GM21526 (cell line): ENCODE measurements at regions not wholly inside any gene's neighbourhood (a gene's known extent, or its start where the extent isn't known, plus 50 kb on each side); places are given as distances from the start of the nearest gene placed in this dataset.

Source experiments
- ATAC-seq: cut with Tn5 transposase; IDR thresholded peaks from one replicate; pipeline ENCODE4 v1.9.1; 2021; ENCODE audit warnings: moderate library complexity; ENCODE audit not compliant: unreplicated experiment, low FRiP score

DNA sequence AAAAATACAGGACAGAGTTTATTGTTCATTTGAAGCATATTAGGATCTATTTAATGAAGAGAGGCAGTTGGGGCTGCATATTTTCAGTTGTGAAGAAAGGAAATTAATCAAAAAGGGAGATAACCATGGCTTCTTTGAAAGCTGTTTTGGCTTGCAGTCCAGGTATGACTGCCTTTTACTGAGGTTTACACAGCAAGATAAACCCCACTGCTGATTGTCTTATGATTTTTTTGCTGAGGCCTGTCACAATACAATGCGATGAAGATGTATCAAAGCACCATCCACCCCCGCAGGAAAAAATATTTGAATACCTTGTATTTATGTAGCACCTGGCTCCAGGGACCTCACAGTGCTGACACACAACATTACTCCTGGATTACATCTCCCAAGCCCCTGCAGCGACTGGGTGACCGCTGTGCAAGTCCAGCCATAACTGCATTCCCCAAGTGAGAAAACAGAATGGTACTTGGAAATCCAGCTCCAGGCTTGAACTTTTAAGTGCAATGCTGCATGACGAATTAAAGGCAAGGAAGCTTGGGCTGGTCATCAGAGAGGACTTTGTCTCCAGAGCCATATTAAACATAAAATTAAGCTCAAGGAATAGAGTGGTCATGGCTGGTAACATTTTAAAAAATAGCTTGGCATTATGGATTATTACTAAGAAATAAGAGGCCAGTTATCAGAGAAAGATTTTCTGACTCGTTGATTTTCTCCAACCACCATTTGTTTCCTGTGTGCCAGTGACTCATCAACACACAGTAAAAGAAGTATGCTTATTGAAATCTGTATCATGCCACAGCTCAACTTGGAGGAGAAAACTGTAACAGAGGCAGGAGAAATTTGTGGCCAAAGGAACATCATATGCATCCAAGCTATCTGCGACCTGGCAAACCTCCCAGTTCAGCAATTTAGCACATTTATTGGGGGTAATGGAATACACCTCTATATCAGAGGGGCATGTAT lies 374.2 kb downstream of the MAN2A1 start:
- ATAC-seq = no peak

- ATAC-seq = no peak
Observed at GRCh38 chr5:110064603-110065268, 375.0 kb downstream of the MAN2A1 start.

DNA sequence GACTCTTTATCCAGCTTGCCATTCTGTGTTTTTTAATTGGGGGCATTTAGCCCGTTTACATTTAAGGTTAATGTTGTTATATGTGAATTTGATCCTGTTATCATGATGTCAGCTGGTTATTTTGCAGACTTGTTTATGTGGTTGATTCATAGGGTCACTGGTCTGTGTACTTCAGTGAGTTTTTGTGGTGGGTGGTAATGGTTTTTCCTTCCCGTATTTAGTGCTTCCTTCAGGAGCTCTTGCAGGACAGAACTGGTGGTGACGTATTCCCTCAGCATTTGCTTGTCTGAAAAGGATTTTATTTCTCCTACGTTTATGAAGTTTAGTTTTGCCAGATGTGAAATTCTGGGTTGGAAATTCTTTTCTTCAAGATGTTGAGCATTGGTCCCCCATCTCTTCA lies 381.1 kb downstream of the MAN2A1 start:
- no peak for ATAC-seq

- ATAC-seq = no peak
Observed at GRCh38 chr5:110072651-110073050, 382.9 kb downstream of the MAN2A1 start.

DNA sequence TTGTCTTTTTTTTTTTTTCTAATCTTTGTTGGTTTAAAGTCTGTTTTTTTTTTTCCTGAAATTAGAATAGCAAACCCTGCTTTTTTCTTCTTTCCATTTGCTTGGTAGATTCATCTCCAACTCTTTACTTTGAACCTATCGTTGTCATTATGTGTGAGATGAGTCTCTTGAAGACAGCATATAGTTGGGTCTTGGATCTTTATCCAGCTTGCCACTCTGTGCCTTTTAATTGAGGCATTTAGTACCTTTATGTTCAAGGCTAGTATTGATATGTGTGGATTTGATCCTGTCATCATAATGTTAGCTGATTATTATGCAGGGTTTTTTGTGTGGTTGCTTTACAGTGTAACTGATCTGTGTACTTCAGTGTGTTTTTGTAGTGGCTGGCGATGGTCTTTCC lies 383.8 kb downstream of the MAN2A1 start:
- no peak for ATAC-seq

DNA sequence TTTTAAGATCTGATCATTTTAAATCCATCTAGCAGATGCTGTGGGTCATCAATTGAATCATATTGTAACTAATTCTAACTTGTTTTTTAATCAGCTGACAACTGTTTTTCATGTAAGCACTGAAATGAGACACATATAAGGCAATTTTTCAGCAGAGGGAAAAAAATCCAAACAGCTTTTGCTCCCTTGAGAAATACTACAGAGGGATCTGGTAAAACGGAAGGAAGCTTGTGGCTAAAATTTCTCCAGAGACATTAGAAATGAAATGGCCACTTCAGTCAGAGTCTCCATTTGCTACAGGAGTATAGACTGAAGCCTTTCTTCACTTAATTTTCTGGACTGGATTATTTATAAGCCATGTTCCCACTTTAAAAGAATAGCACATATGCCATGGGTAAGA lies 385.9 kb downstream of the MAN2A1 start:
- ATAC-seq = no peak

DNA sequence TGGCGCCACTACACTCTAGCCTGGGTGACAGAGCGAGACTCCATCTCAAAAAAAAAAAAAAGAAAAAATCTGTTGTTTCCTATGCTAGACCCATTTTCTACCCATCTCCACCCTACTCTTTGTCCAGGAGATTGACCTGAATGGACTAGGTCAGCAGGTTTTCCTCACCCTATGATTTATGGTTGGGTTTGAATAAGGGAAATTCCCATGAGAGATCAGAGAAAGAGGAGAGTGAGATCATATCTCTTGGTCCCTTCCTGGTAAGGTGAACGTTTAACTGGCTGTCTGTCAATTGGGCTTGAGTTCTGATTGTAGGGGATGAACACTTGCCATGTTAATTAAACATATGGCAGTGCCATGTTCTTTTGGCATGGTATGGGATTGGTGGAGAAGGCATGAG lies 387.4 kb downstream of the MAN2A1 start:
- ATAC-seq = no peak

DNA sequence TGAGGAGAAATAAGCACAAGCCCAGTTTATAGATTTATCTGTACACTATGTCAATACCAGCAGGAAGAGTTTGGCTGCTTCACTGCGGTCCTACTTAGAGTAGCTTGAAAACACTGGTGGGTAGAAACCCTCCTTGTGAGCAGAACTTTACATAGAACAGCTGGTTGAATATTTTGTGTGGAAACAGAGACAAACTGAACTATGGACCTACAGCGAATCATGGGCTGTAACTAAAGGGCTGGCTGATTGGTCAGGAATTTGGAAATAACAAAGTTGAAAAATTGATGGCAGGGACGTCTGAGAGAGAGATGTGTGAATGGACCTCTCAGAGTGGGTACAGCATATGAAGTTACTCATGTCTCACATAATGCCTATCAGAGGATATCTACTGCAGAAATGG lies 392.5 kb downstream of the MAN2A1 start:
- no peak for ATAC-seq

DNA sequence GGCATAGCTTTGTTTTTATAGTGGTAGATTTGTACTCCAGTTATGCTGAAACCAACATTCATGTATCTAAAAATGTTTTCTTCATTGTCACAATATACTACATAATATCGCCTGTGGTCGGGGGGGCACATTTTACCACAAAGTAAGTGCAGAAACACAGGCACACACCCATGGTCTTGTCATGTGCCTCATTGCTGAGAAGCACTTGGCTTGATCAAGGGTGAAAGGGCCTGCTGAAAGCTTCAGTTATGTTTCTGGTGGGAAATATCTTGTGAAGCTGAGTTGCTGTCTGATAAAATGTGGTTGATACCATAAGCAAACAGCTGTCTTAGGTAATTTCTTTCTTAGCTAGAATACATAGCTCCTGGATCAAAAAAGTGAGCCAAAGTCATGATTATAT lies 393.1 kb downstream of the MAN2A1 start:
- ATAC-seq = no peak

GRCh38 chr5:110085826-110086225 lies 396.1 kb downstream of the MAN2A1 start:
- no peak for ATAC-seq

DNA sequence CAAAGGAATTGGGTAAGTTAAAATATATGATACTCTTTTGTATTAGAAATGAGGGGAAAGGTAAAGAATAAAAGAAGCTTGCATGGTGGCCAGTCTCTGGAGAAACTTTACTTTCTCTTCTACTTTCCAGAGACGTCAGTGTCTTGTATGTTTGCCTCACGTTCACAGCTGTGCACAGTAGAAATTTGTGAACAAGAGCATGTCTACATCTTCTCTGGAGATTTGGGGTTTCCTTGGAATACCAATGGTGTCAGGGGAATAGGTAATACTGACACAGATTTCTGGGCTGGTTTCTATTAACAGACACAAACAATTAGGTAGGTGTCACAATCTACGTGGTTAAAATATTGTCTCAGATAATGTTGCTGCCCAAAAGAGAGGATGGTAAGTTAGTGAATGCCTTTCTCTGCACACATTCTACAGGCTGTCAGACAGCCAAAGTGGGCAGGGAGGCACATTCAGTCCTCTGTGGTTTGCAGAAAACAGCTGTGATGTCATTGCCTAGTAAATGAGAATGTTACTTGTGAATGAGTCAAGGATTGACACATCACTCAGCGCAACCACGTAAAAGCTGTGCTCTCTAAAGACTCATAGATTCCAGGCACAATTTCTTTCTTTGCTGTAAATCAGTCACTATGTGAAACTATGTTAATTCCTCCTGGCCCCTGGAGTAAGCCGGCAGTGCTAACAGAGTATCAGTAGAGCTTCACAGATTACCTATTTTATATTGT lies 397.1 kb downstream of the MAN2A1 start:
- no peak for ATAC-seq

DNA sequence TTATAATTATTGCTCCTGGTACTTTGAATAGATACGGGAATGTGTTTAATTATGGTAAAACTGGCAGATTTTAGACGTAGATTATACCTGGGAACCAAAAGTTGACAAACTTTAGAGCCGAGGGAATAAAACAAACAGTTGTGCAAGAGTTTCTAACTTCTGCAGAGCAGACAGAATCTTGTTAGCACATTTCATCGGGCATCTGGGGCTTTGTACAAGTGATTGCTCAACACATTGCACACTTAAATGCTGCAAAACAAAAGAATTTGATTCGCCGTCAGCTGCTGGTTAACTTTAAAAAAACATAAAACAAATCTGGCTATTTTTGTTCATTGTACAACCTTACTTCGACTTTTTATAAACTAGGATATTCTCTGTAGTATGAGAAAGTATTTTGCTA lies 398.1 kb downstream of the MAN2A1 start:
- ATAC-seq = no peak

GRCh38 chr5:110088676-110089436 lies 399.1 kb downstream of the MAN2A1 start:
- ATAC-seq = no peak

GRCh38 chr5:110092955-110093785 lies 403.4 kb downstream of the MAN2A1 start:
- no peak for ATAC-seq

- ATAC-seq = no peak
Observed at GRCh38 chr5:110094109-110094508, 404.4 kb downstream of the MAN2A1 start.

- no peak for ATAC-seq
Observed at GRCh38 chr5:110094548-110094947, 404.8 kb downstream of the MAN2A1 start.

GRCh38 chr5:110096419-110096818 lies 406.7 kb downstream of the MAN2A1 start:
- no peak for ATAC-seq

DNA sequence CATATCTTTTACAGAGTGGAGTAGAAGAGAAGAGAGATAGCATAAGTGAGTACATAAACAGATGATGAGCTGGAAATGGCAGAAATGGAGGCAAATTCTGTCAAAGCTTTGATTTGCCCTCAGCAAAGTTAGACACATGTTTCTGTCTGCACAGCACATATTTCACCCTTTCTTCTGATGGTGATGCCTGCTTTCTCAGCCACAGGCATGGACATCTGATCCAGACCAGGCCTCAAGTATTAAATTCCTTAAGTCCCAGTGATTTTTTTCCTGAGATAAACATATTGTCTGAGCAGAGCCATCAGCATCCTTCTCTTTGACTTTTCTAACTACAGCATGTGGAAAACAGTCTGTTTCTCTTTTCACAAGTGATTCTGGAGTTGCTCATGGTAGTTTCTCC lies 409.8 kb downstream of the MAN2A1 start:
- ATAC-seq = no peak

GRCh38 chr5:110103081-110103480 lies 413.4 kb downstream of the MAN2A1 start:
- ATAC-seq = no peak
